Sigmoid colon (tissue), 6 donors: ENCODE measurements at regions not wholly inside any gene's neighbourhood (a gene's known extent, or its start where the extent isn't known, plus 50 kb on each side); places are given as distances from the start of the nearest gene placed in this dataset.
"Not testable (repeated sequence)": the region's sequence is repeated elsewhere in the genome, so short reads cannot be mapped to it uniquely, and the experiment has no call there.

Experiments
- DNase-seq: peaks from one replicate; pipeline ENCODE4 v3.0.0-alpha.2; 2019
- H3K27ac ChIP-seq, 4 donors: fragments of 200-600 bp; sonication (generic); one replicate each; pipeline ENCODE4 v1.5.1; 2016 to 2019; ENCODE audit warnings: mild to moderate bottlenecking in 1 of 4
- H3K27me3 ChIP-seq, 3 donors: fragments of 200-600 bp; sonication (generic); one replicate each; pipeline ENCODE4 v1.5.1; 2019; ENCODE audit warnings: mild to moderate bottlenecking in 1 of 3
- H3K36me3 ChIP-seq, 4 donors: fragments of 200-600 bp; sonication (generic); one replicate each; pipeline ENCODE4 v1.5.1; 2016 to 2019
- H3K4me1 ChIP-seq, 4 donors: fragments of 200-600 bp; sonication (generic); one replicate each; pipeline ENCODE4 v1.5.1; 2017 to 2019
- H3K4me3 ChIP-seq, 4 donors: fragments of 200-600 bp; sonication (generic); one replicate each; pipeline ENCODE4 v1.5.1; 2017 to 2019; ENCODE audit warnings: mild to moderate bottlenecking in 2 of 4, moderate library complexity in 1 of 4
- H3K9me3 ChIP-seq, 4 donors: fragments of 200-600 bp in 3 of 4; sonication (generic) in 3 of 4; one replicate each; pipeline versions ENCODE4 v1.5.1 to v1.6.1; 2013 to 2019
- CTCF ChIP-seq, 4 experiments: fragments of 450-650 bp in 3 of 4; fragments of 200-600 bp in 1 of 4; IDR thresholded peaks; one replicate each; pipeline ENCODE4 v1.5.1; 2016 to 2019; ENCODE audit warnings: antibody characterized with exemption in 4 of 4, mild to moderate bottlenecking in 3 of 4, moderate library complexity in 2 of 4
- EP300 ChIP-seq, 4 donors: sonication (generic); formaldehyde crosslinking; IDR thresholded peaks; one replicate each; pipeline ENCODE4 v1.6.1; 2017; ENCODE audit warnings: antibody characterized with exemption in 4 of 4
- POLR2A ChIP-seq, 2 donors: fragments of 450-650 bp; IDR thresholded peaks; one replicate each; pipeline ENCODE4 v1.6.1; 2016; ENCODE audit warnings: antibody characterized with exemption in 2 of 2, mild to moderate bottlenecking in 2 of 2, moderate library complexity in 2 of 2
- POLR2AphosphoS5 ChIP-seq, 4 donors: sonication (generic); formaldehyde crosslinking; IDR thresholded peaks; one replicate each; pipeline ENCODE4 v1.6.1; 2017; ENCODE audit warnings: antibody characterized with exemption in 4 of 4
- WGBS, 2 donors: extraction: QIAGEN DNeasy Blood & Tissue Kit; methylation state at CpG; one replicate each; pipeline ENCODE4 v1.1.7; 2013; 5-methylcytosine and 5-hydroxymethylcytosine counted together
- intact Hi-C: fragments of 100-400 bp; cut with DNase I; formaldehyde crosslinking; loops from one replicate; pipeline ENCODE4 v1.15.1; 2023
- donor health status: healthy with polysubstance abuse.
- donor health status: healthy.

- H3K27ac ChIP-seq, result no peak overlapping the region
- WGBS, 2 donors, result 24 to 60% methylated on average over 4 of the region's 4 CpGs
- H3K9me3 ChIP-seq, result no peaks in the 10 kb centered on the region
- intact Hi-C loops, result no loop called here
- no peaks in the 10 kb centered on the region for H3K36me3 ChIP-seq
- H3K4me1 ChIP-seq, result no peaks in the 10 kb centered on the region
- no peak overlapping the region for H3K4me3 ChIP-seq
- H3K27me3 ChIP-seq, result no peaks in the 10 kb centered on the region
- DNase-seq, result no peak
- TF ChIP-seq POLR2AphosphoS5 (IDR thresholded peaks at IDR 0.05) (no peak), CTCF (IDR thresholded peaks at IDR 0.05) (no peak), EP300 (IDR thresholded peaks at IDR 0.05) (no peak), POLR2A (IDR thresholded peaks at IDR 0.05) (no peak)
Observed at GRCh38 chr14:23894362-23895052, 59.1 kb upstream of the DHRS4 start.

- 24 to 71% methylated on average over 1 of the region's 1 CpG for WGBS, 2 donors
- Histone ChIP-seq H3K4me1 (no peaks in the 10 kb centered on the region), H3K9me3 (no peaks in the 10 kb centered on the region), H3K27me3 (no peaks in the 10 kb centered on the region), H3K27ac (no peak overlapping the region), H3K36me3 (no peaks in the 10 kb centered on the region), H3K4me3 (no peak overlapping the region)
- intact Hi-C loops, result no loop called here
- no peak for DNase-seq
- no peak for TF ChIP-seq CTCF (IDR thresholded peaks at IDR 0.05)
- TF ChIP-seq POLR2A (IDR thresholded peaks at IDR 0.05), result no peak
- TF ChIP-seq POLR2AphosphoS5 (IDR thresholded peaks at IDR 0.05), result no peak
Observed at GRCh38 chr14:23895053-23895419, 58.5 kb upstream of the DHRS4 start.

- 81 to 84% methylated on average over 3 of the region's 3 CpGs for WGBS, 2 donors
Observed at GRCh38 chr14:23895480-23895879, 58.1 kb upstream of the DHRS4 start.

GRCh38 chr14:23896609-23897153 lies 56.9 kb upstream of the DHRS4 start:
- intact Hi-C loops, result no loop called here
- Histone ChIP-seq H3K27me3 (no peaks in the 10 kb centered on the region), H3K9me3 (no peaks in the 10 kb centered on the region), H3K4me3 (no peak overlapping the region), H3K36me3 (no peaks in the 10 kb centered on the region), H3K27ac (no peak overlapping the region), H3K4me1 (no peaks in the 10 kb centered on the region)
- WGBS, 2 donors, result 54 to 58% methylated on average over 5 of the region's 5 CpGs
- TF ChIP-seq POLR2A (IDR thresholded peaks at IDR 0.05) (no peak), CTCF (IDR thresholded peaks at IDR 0.05) (no peak), EP300 (IDR thresholded peaks at IDR 0.05) (no peak), POLR2AphosphoS5 (IDR thresholded peaks at IDR 0.05) (no peak)
- DNase-seq, result no peak

More at GRCh38 chr14:23895480-23895879, 58.1 kb upstream of the DHRS4 start:
- no peak overlapping the region for H3K4me3 ChIP-seq
- no peak for TF ChIP-seq POLR2AphosphoS5 (IDR thresholded peaks at IDR 0.05)
- H3K9me3 ChIP-seq, result no peaks in the 10 kb centered on the region
- H3K27ac ChIP-seq, result no peak overlapping the region
- no peaks in the 10 kb centered on the region for H3K4me1 ChIP-seq
- intact Hi-C loops, result no loop called here
- no peaks in the 10 kb centered on the region for H3K27me3 ChIP-seq
- no peaks in the 10 kb centered on the region for H3K36me3 ChIP-seq
- DNase-seq, result no peak

GRCh38 chr14:23897291-23897690 lies 56.3 kb upstream of the DHRS4 start:
- DNase-seq, H3K36me3 ChIP-seq, H3K4me1 ChIP-seq, H3K27ac ChIP-seq, H3K9me3 ChIP-seq, intact Hi-C loops, H3K27me3 ChIP-seq, H3K4me3 ChIP-seq: not testable (repeated sequence)
- 91% methylated on average over 2 of the region's 2 CpGs for WGBS, 2 donors

- DNase-seq, intact Hi-C loops: not testable (repeated sequence)
Observed at GRCh38 chr14:23898359-23898758, 55.2 kb upstream of the DHRS4 start.

More at GRCh38 chr14:23898359-23898758, 55.2 kb upstream of the DHRS4 start:
- not testable (repeated sequence) for H3K36me3 ChIP-seq, H3K9me3 ChIP-seq, H3K4me1 ChIP-seq, H3K27ac ChIP-seq, H3K27me3 ChIP-seq, H3K4me3 ChIP-seq
- WGBS, 2 donors, result 92 to 93% methylated on average over 20 of the region's 20 CpGs
